Uterus (tissue), 3 donors: ENCODE measurements at regions not wholly inside any gene's neighbourhood (a gene's known extent, or its start where the extent isn't known, plus 50 kb on each side); places are given as distances from the start of the nearest gene placed in this dataset.

Source experiments
- DNase-seq, 2 donors: peaks; one replicate each; pipeline ENCODE4 v3.0.0-alpha.2; 2019 to 2020
- H3K27ac ChIP-seq, 2 donors: fragments of 200-600 bp; sonication (generic); 1 replicate in 1 of 2; 2 replicates in 1 of 2; pipeline ENCODE4 v1.5.1; 2016 to 2018
- H3K27me3 ChIP-seq, 2 donors: fragments of 200-600 bp; sonication (generic); one replicate each; pipeline ENCODE4 v1.5.1; 2018 to 2019; ENCODE audit warnings: control low read depth in 1 of 2
- H3K36me3 ChIP-seq, 2 donors: fragments of 200-600 bp; sonication (generic); one replicate each; pipeline ENCODE4 v1.5.1; 2019; ENCODE audit warnings: control low read depth in 1 of 2
- H3K4me1 ChIP-seq, 2 donors: fragments of 200-600 bp; sonication (generic); one replicate each; pipeline ENCODE4 v1.5.1; 2018 to 2019; ENCODE audit warnings: control low read depth in 1 of 2
- H3K4me3 ChIP-seq, 2 donors: fragments of 200-600 bp; sonication (generic); 1 replicate in 1 of 2; 2 replicates in 1 of 2; pipeline ENCODE4 v1.5.1; 2018 to 2019; ENCODE audit warnings: mild to moderate bottlenecking in 1 of 2
- H3K9me3 ChIP-seq, 2 donors: fragments of 200-600 bp; sonication (generic); one replicate each; pipeline ENCODE4 v1.5.1; 2019; ENCODE audit warnings: control low read depth in 1 of 2
- CTCF ChIP-seq, 4 experiments: fragments of 200-600 bp in 2 of 4; fragments of 450-650 bp in 2 of 4; sonication (generic) in 2 of 4; IDR thresholded peaks; one replicate each; pipeline ENCODE4 v1.5.1; 2016 to 2019; ENCODE audit warnings: antibody characterized with exemption in 4 of 4, mild to moderate bottlenecking in 2 of 4, moderate library complexity in 1 of 4
- POLR2A ChIP-seq, 2 donors: fragments of 450-650 bp; IDR thresholded peaks; one replicate each; pipeline ENCODE4 v1.6.1; 2016; ENCODE audit warnings: antibody characterized with exemption in 2 of 2, mild to moderate bottlenecking in 1 of 2, moderate library complexity in 1 of 2
- intact Hi-C: fragments of 100-400 bp; cut with DNase I; formaldehyde crosslinking; loops from one replicate; pipeline ENCODE4 v1.15.1; 2023; ENCODE audit warnings: low total_unique reads
- donor health status: DM: yes; HTN: yes; CAD: no.

GRCh38 chr5:152329761-152330283 is 75.3 kb downstream of the NMUR2 start:
- no peak for DNase-seq
- TF ChIP-seq POLR2A (IDR thresholded peaks at IDR 0.05), result no peak
- no peak for TF ChIP-seq CTCF (IDR thresholded peaks at IDR 0.05)
- no peaks in the 10 kb centered on the region for H3K4me1 ChIP-seq
- H3K27ac ChIP-seq, result no peak overlapping the region
- intact Hi-C loops, result no loop called here
- no peaks in the 10 kb centered on the region for H3K36me3 ChIP-seq
- no peak overlapping the region for H3K4me3 ChIP-seq
- no peaks in the 10 kb centered on the region for H3K27me3 ChIP-seq
- H3K9me3 ChIP-seq, result no peaks in the 10 kb centered on the region

- Histone ChIP-seq H3K4me1 (no peaks in the 10 kb centered on the region), H3K27me3 (no peaks in the 10 kb centered on the region), H3K36me3 (no peaks in the 10 kb centered on the region), H3K27ac (no peak overlapping the region), H3K9me3 (no peaks in the 10 kb centered on the region), H3K4me3 (no peak overlapping the region)
- no peak for DNase-seq
- no peak for TF ChIP-seq POLR2A (IDR thresholded peaks at IDR 0.05)
- TF ChIP-seq CTCF (IDR thresholded peaks at IDR 0.05), result no peak
- intact Hi-C loops, result no loop called here
Measured at GRCh38 chr5:152329207-152329606, 75.9 kb downstream of the NMUR2 start.

- Histone ChIP-seq H3K36me3 (no peaks in the 10 kb centered on the region), H3K4me3 (no peak overlapping the region), H3K27me3 (no peaks in the 10 kb centered on the region), H3K27ac (no peak overlapping the region), H3K4me1 (no peaks in the 10 kb centered on the region), H3K9me3 (no peaks in the 10 kb centered on the region)
- DNase-seq, result no peak
- TF ChIP-seq CTCF (IDR thresholded peaks at IDR 0.05) (no peak), POLR2A (IDR thresholded peaks at IDR 0.05) (no peak)
- intact Hi-C loops, result no loop called here
Measured at GRCh38 chr5:152315942-152316341, 89.1 kb downstream of the NMUR2 start.

- no peak overlapping the region for H3K27ac ChIP-seq
- H3K4me1 ChIP-seq, result no peaks in the 10 kb centered on the region
- H3K9me3 ChIP-seq, result no peaks in the 10 kb centered on the region
- H3K4me3 ChIP-seq, result no peak overlapping the region
- TF ChIP-seq CTCF (IDR thresholded peaks at IDR 0.05) (no peak), POLR2A (IDR thresholded peaks at IDR 0.05) (no peak)
- H3K27me3 ChIP-seq, result no peaks in the 10 kb centered on the region
- H3K36me3 ChIP-seq, result no peaks in the 10 kb centered on the region
- intact Hi-C loops, result no loop called here
- no peak for DNase-seq
Measured at GRCh38 chr5:152314196-152314829, 90.8 kb downstream of the NMUR2 start.

GRCh38 chr5:152309926-152310450 is 95.1 kb downstream of the NMUR2 start:
- no peak overlapping the region for H3K4me3 ChIP-seq
- no peak for DNase-seq
- intact Hi-C loops, result no loop called here
- no peaks in the 10 kb centered on the region for H3K4me1 ChIP-seq
- H3K27ac ChIP-seq, result no peak overlapping the region
- no peaks in the 10 kb centered on the region for H3K9me3 ChIP-seq
- no peaks in the 10 kb centered on the region for H3K27me3 ChIP-seq
- no peak for TF ChIP-seq CTCF (IDR thresholded peaks at IDR 0.05)
- no peak for TF ChIP-seq POLR2A (IDR thresholded peaks at IDR 0.05)
- no peaks in the 10 kb centered on the region for H3K36me3 ChIP-seq
